COLO668 (cell line): ENCODE measurements at regions not wholly inside any gene's neighbourhood (a gene's known extent, or its start where the extent isn't known, plus 50 kb on each side); places are given as distances from the start of the nearest gene placed in this dataset.

Experiments
- DNase-seq: peaks from one replicate; lab custom pipeline; 2025; ENCODE audit not compliant: unreplicated experiment; lab: John Stamatoyannopoulos, UW

GRCh38 chr3:117490716-117491115, 781.1 kb downstream of the TUSC7 start:
- DNase-seq: no peak

- DNase-seq: no peak
Observed at GRCh38 chr3:117495620-117496019, 786.0 kb downstream of the TUSC7 start.

DNA sequence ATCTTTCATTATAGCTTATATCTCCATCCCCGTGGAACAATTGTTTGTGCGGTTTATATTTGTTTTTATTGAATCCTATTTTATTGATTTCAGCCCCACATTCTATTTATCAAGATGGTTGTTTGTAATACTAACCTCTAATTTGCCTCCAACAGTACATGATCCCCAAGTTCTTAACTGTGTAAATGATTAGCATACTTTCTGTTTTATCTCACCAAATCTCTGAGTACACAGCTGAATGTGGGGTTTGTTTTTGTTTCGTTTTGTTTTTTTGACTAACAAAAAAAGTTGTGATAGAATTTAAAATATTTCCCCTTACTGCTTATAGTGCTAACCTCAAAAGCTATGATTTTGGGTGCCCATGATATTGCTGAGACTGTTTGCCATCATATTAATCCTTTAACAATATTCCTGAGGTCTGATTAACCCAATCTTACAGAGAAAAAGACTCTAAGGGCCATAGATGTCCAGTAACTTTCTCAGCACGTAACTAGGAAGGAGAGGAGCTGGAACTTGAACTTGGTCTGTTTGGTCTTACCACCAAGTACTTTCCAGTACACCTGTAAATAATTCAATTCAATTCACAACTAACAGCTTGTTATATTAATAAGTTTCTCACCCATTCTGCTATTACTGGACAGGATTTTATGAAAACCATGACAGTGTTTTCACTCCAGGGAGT, 789.8 kb downstream of the TUSC7 start:
- DNase-seq: no peak

- DNase-seq: no peak
Observed at GRCh38 chr3:117507958-117508357, 798.4 kb downstream of the TUSC7 start.

GRCh38 chr3:117509858-117510257, 800.3 kb downstream of the TUSC7 start:
- DNase-seq: no peak

DNA sequence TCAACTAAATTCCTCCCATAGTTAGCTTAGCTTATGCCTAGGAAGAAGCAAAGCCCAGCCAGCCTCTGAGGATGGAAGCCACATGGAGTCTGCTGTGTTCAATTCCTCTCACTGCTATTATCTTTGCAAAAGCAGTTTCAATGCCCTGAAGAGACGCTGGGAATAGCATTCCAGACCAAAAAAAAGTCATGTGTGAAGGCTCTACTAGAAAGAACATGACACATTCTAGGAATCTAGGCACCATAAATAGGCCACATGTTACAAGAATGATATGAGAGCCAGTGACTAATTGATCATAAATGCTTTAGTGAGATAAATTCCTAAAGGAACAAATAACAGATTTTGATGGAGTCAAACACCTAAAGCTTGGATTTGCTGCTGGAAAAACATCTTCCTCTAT, 800.8 kb downstream of the TUSC7 start:
- no peak for DNase-seq

- DNase-seq: no peak
Observed at GRCh38 chr3:117512975-117513374, 803.4 kb downstream of the TUSC7 start.

- no peak for DNase-seq
Observed at GRCh38 chr3:117515309-117515708, 805.7 kb downstream of the TUSC7 start.

- DNase-seq: no peak
Observed at GRCh38 chr3:117518364-117518763, 808.8 kb downstream of the TUSC7 start.

DNA sequence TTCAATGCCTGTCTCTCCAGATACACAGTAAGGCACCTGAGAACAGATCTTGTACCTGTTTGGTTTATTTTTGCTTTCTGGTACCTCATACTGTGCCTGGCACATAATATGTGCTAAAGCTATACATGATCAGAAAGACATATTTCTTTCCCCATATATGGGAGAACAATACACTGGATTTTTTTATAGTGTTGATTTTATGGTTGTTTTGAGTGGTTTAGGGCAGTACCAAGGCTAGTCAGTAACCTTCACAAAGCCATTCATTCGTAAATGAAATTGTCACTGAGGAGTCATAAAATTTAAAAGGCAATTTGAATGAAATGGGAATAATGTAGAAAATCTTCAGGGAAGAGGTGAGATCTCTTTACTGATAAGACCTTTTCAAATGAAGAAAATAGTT, 810.2 kb downstream of the TUSC7 start:
- DNase-seq: no peak

DNA sequence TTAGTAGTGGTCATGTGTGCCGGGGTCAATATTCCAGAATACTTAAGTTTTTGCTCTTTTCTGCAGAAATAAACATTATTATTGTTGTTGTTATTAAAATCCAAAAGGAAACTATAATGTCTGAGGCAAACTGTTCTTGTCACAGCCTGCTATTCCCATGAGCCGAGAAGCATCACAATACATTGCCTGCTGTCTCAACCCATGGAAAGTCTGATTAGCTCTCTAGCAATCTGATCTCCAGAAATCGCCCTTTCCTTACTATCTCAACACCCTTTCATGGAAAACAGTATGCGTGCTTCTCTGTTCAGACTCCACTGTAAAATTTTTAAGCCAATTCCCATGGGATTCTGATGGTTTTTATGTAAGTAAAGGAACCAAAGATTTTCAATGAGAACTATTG, 811.0 kb downstream of the TUSC7 start:
- no peak for DNase-seq

DNA sequence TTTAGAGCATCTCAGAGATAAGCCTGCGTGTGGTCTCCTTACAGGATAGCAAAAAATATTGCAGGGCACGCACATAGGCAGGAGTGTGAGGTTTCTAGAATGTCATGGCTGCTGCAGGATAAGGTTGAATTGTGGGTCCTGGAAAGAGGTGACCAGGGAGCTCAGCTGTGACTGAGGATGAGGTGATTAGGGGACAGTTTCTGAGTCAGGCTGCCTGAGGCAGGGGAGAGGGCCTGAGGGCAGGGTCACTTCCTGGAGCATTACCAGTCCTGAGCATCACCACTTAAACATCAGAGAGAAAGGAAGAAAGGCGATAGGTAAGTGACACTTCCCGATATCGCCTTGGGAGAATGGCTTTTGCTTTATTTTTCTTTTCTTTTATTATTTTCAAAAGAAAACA, 813.8 kb downstream of the TUSC7 start:
- no peak for DNase-seq

DNA sequence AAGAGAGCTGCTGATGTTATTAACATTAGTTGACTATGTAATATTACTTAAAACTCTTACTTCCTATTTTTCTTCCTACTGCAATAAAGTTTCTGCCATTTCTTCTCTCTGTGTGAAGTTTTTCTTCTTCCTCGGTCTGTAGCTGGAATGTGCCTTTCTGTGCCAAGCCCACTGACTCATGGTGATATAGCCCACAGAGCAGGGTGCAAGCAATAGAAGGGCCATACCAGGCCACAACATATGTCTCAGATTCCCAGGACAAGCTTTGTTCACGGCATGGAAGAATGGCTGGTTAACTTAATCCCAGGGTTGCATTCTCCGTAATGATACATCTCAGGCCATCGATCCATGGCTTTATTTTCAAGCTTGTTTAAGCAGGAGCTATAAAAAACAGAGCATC, 815.3 kb downstream of the TUSC7 start:
- DNase-seq: no peak

DNA sequence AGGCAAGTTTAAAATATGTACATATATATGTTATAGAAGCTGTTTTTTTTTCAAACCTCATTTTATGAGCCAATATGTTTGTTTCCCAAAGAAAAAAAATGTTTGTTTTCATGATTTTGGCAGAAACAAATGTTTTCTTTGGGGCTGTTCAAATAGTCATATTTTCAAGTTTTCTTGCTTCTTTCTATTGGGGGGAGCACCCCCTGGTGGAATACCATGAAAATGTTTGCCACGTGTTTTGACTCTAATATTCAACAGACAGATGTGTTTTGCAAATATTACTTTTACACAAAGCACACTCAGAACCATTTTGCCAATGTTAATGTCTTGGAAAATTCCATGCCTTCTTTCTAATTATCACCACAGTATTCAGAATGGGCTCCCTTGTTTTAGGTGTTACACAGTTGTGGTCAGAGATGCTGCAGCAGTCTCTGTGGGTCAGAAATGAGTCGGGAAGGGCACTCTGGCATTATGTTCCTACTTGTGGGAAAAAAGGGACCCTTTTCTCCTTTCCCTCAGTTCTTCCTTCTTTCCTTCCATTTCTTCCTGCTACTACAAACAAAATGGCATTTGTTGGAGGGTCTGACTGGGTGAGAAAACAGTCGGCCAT, 817.0 kb downstream of the TUSC7 start:
- peak; percentile 1 for DNase-seq

DNA sequence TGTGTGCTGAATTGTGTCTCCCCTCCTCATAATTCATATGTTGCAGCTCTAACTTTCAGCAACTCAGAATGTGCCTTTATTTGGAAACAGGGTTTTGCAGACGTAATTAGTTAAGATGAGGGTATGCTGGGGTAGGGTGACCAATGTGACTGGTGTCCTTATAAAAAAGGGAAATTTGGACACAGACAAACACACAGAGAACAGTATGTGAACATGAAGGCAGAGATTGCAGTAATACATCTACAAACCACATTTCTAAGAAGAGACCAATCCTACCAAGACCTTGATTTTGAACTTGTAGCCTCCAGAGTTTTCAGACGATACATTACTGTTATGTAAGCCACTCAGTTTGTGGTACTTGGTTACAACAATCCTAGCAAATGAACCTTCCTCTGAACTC, 817.8 kb downstream of the TUSC7 start:
- no peak for DNase-seq

DNA sequence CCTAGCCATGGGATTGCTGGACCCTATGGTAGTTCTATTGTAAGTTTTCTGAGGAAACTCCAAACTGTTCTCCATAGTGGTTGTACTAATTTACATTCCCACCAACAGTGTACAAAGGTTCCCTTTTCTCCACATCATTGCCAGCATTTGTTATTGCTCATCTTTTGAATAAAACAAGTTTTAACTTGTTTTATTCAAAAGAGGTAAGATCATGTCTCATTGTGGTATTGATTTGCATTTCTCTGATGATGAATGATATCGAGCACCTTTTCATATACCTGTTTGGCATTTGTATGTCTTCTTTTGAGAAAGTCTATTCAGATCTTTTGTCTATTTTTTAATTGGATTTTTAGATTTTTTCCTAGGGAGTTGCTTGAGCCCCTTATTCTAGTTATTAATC, 819.1 kb downstream of the TUSC7 start:
- no peak for DNase-seq

DNA sequence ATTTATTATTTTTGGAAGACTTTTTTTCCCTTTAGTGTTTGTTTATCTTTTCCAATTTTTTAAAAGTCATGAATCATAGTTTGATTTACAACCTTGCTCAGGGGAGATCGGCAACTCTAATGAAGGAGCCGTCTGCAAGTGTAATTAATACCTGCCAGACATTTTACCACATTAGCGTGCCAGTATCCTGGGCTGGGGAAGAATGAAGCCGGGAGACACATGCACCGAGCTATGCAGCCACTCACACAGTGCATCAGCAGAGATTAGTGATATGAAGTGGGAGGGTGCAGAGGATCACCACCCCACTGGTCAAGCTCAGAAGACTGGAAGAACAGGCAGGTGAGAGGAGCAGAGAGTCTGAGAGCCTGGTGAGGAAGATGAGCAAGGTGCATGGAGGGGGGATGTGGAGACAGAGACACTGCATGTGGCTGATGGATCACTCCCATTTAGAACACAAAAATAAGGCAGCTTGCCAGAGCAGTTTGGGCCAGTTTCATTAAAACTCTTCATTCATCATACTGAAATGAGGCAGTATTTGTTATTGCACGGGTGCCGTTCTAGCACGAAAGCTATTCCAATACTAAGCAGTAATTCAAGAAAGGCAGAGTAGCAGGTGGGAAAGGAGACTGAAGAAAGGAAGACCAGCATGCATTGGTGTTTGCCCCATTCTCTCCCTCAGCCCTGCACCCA, 821.6 kb downstream of the TUSC7 start:
- DNase-seq: no peak

GRCh38 chr3:117532268-117532667, 822.7 kb downstream of the TUSC7 start:
- no peak for DNase-seq

GRCh38 chr3:117534138-117534537, 824.6 kb downstream of the TUSC7 start:
- DNase-seq: no peak

DNA sequence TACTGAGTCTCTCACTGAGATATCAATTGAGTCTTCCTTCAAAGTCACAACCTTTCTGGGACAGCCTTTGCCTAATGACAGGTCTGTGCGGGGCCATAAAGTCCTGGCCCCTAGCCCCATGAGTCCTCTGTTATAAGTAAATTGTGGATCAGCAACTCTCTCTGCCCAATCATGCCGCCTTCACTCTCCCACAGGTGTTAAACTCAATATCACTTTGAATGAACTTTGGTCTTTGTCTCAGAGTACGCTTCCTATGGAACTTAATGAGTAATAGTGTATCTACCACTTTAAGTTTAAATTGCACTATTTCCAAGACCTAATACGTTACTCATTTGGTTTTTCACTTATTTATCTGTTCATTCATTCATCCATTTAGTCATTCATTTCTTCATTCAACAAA, 826.4 kb downstream of the TUSC7 start:
- DNase-seq: no peak

GRCh38 chr3:117537949-117538348, 828.4 kb downstream of the TUSC7 start:
- no peak for DNase-seq

DNA sequence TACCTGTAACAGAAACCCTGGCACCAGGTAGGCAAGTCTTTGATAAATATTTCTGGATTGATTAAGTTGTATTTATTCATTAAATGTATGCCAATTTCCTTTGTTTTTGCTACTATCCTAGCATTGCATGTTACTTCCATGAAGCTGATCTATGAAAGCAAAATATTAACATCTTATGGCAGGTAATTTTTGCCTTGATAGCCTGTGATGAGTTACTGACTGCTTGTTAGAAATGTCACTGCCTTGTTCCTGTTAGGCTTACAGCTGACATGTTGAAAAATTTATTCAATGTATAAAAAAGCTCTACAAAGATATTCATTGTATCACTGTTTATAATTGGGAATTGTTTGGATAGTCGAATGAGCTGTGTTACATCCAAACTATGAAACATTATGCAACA, 830.1 kb downstream of the TUSC7 start:
- DNase-seq: no peak

DNA sequence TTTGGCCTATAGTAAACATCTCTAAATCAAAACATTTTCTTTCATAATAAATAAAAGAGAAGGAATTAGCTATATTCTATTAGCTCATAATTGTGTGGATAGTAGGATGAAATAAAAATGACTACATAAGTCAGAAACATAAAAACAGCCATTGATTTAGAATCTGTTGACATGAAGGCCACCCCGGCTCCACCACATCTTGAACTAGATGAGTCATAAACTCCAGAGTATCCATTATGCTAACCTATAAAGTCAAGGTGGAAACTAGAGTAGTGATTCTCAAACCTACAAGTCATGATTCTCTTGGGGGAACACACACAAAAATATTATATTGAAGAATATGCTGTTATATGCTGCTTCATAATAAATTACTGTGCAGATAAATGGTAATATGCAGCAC, 831.0 kb downstream of the TUSC7 start:
- no peak for DNase-seq
